H9 (cell line): ENCODE measurements at regions not wholly inside any gene's neighbourhood (a gene's known extent, or its start where the extent isn't known, plus 50 kb on each side); places are given as distances from the start of the nearest gene placed in this dataset.

Experiments
- DNase-seq: peaks from one replicate; pipeline ENCODE4 v3.0.0-alpha.2; 2017
- H2AFZ ChIP-seq: one replicate; pipeline ENCODE4 v1.6.1; 2013; ENCODE audit warnings: mild to moderate bottlenecking, low read length, control low read depth, moderate library complexity
- H2AK5ac ChIP-seq: 2 replicates; pipeline ENCODE4 v1.6.1; 2013; ENCODE audit warnings: low read length, control low read depth, mixed read lengths; ENCODE audit not compliant: insufficient read length
- H2BK120ac ChIP-seq: one replicate; pipeline ENCODE4 v1.6.1; 2013; ENCODE audit warnings: low read depth, mild to moderate bottlenecking, low read length, control low read depth, inconsistent platforms; ENCODE audit not compliant: poor library complexity, severe bottlenecking
- H2BK12ac ChIP-seq: 2 replicates; pipeline ENCODE4 v1.6.1; 2013; ENCODE audit warnings: low read length, control low read depth, mixed read lengths, low read depth; ENCODE audit not compliant: insufficient read length
- H2BK15ac ChIP-seq: 2 replicates; pipeline ENCODE4 v1.6.1; 2013; ENCODE audit warnings: low read depth, low read length, control low read depth
- H2BK20ac ChIP-seq: one replicate; pipeline ENCODE4 v1.6.1; 2013; ENCODE audit warnings: low read depth, mild to moderate bottlenecking, low read length, control low read depth, inconsistent platforms; ENCODE audit not compliant: poor library complexity, severe bottlenecking
- H2BK5ac ChIP-seq: 2 replicates; pipeline ENCODE4 v1.6.1; 2013; ENCODE audit warnings: low read length, control low read depth, mixed read lengths; ENCODE audit not compliant: insufficient read length
- H3K14ac ChIP-seq: 2 replicates; pipeline ENCODE4 v1.6.1; 2013; ENCODE audit warnings: low read length, control low read depth; ENCODE audit not compliant: insufficient read depth
- H3K18ac ChIP-seq: 2 replicates; pipeline ENCODE4 v1.6.1; 2013; ENCODE audit warnings: low read depth, mild to moderate bottlenecking, mixed read lengths, low read length, control low read depth; ENCODE audit not compliant: insufficient read length
- H3K23ac ChIP-seq: 2 replicates; pipeline ENCODE4 v1.6.1; 2013; ENCODE audit warnings: low read length, control low read depth, mixed read lengths, low read depth; ENCODE audit not compliant: insufficient read length
- H3K23me2 ChIP-seq: 2 replicates; pipeline ENCODE4 v1.6.1; 2013; ENCODE audit warnings: low read depth, mild to moderate bottlenecking, mixed read lengths, low read length, control low read depth; ENCODE audit not compliant: insufficient read length, poor library complexity, severe bottlenecking
- H3K27ac ChIP-seq: 2 replicates; pipeline ENCODE4 v1.5.1; 2013; ENCODE audit warnings: low read length, control low read depth, mixed read lengths, low read depth; ENCODE audit not compliant: insufficient read length
- H3K27me3 ChIP-seq: 2 replicates; pipeline ENCODE4 v1.6.1; 2013; ENCODE audit warnings: low read length, control low read depth, inconsistent platforms; ENCODE audit not compliant: insufficient read depth
- H3K4ac ChIP-seq: 2 replicates; pipeline ENCODE4 v1.6.1; 2013; ENCODE audit warnings: low read depth, mild to moderate bottlenecking, control low read depth, inconsistent platforms, low read length, moderate library complexity
- H3K4me1 ChIP-seq: 2 replicates; pipeline ENCODE4 v1.6.1; 2013; ENCODE audit warnings: low read length, control low read depth, inconsistent platforms; ENCODE audit not compliant: insufficient read depth
- H3K4me2 ChIP-seq: 2 replicates; pipeline ENCODE4 v1.6.1; 2013; ENCODE audit warnings: low read length, control low read depth, mixed read lengths; ENCODE audit not compliant: insufficient read length, insufficient read depth
- H3K56ac ChIP-seq: 2 replicates; pipeline ENCODE4 v1.6.1; 2013; ENCODE audit warnings: low read depth, mild to moderate bottlenecking, mixed read lengths, low read length, control low read depth; ENCODE audit not compliant: insufficient read length
- H3K79me1 ChIP-seq: 2 replicates; pipeline ENCODE4 v1.6.1; 2013; ENCODE audit warnings: low read depth, mild to moderate bottlenecking, moderate library complexity, low read length, control low read depth, inconsistent platforms; ENCODE audit not compliant: insufficient read depth, poor library complexity, severe bottlenecking
- H3K79me2 ChIP-seq: 2 replicates; pipeline ENCODE4 v1.6.1; 2013; ENCODE audit warnings: low read length, control low read depth, inconsistent platforms; ENCODE audit not compliant: insufficient read depth
- H3K9ac ChIP-seq: 2 replicates; pipeline ENCODE4 v1.6.1; 2013; ENCODE audit warnings: low read length, control low read depth, mixed read lengths; ENCODE audit not compliant: insufficient read length; ENCODE audit errors: extremely low read depth
- H3K9me3 ChIP-seq: one replicate; pipeline ENCODE4 v1.6.1; 2013; ENCODE audit warnings: low read depth, low read length, inconsistent platforms; ENCODE audit not compliant: control insufficient read depth
- H3T11ph ChIP-seq: one replicate; pipeline ENCODE4 v1.6.1; 2013; ENCODE audit warnings: mild to moderate bottlenecking, low read length, control low read depth, inconsistent platforms
- H4K20me1 ChIP-seq: one replicate; pipeline ENCODE4 v1.6.1; 2013; ENCODE audit not compliant: control insufficient read depth, insufficient read length, insufficient read depth
- H4K5ac ChIP-seq: 2 replicates; pipeline ENCODE4 v1.6.1; 2013; ENCODE audit warnings: low read depth, mild to moderate bottlenecking, mixed read lengths, low read length, control low read depth; ENCODE audit not compliant: insufficient read length
- H4K8ac ChIP-seq: replicated peaks from 2 replicates; pipeline ENCODE4 v1.6.1; 2013; ENCODE audit warnings: low read length, control low read depth, mixed read lengths, low read depth; ENCODE audit not compliant: insufficient read length
- H4K91ac ChIP-seq: 2 replicates; pipeline ENCODE4 v1.6.1; 2013; ENCODE audit warnings: low read depth, mild to moderate bottlenecking, moderate library complexity, mixed read lengths, low read length, control low read depth; ENCODE audit not compliant: insufficient read length
- H3K27ac Mint-ChIP-seq, 3 experiments: 2 replicates in 2 of 3; 3 replicates in 1 of 3; pipeline ENCODE4 v1.8.0; 2020 to 2021; ENCODE audit warnings: mixed read lengths in 3 of 3, mild to moderate bottlenecking in 1 of 3, moderate library complexity in 1 of 3
- H3K27me3 Mint-ChIP-seq: 2 replicates; pipeline ENCODE4 v1.8.0; 2021; ENCODE audit warnings: low read depth, mild to moderate bottlenecking, moderate library complexity, mixed read lengths
- H3K36me3 Mint-ChIP-seq, 3 experiments: 2 replicates in 2 of 3; 3 replicates in 1 of 3; pipeline ENCODE4 v1.8.0; 2020 to 2021; ENCODE audit warnings: low read depth in 3 of 3, mixed read lengths in 3 of 3; ENCODE audit not compliant: insufficient read depth in 1 of 3
- H3K4me1 Mint-ChIP-seq, 2 experiments: 2 replicates each; pipeline ENCODE4 v1.8.0; 2020; ENCODE audit warnings: mixed read lengths in 2 of 2
- H3K4me3 Mint-ChIP-seq, 2 experiments: 2 replicates in 1 of 2; 3 replicates in 1 of 2; pipeline ENCODE4 v1.8.0; 2020 to 2021; ENCODE audit warnings: mild to moderate bottlenecking in 2 of 2, mixed read lengths in 2 of 2, moderate library complexity in 1 of 2
- H3K9me3 Mint-ChIP-seq, 2 experiments: 2 replicates in 1 of 2; 3 replicates in 1 of 2; pipeline ENCODE4 v1.8.0; 2020; ENCODE audit warnings: mild to moderate bottlenecking in 2 of 2, mixed read lengths in 2 of 2, moderate library complexity in 1 of 2
- CTCF ChIP-seq: fragments of 200-600 bp; sonication (generic); conservative IDR thresholded peaks from 3 replicates; pipeline ENCODE4 v1.8.0; 2021; ENCODE audit warnings: antibody characterized with exemption, mild to moderate bottlenecking

DNA sequence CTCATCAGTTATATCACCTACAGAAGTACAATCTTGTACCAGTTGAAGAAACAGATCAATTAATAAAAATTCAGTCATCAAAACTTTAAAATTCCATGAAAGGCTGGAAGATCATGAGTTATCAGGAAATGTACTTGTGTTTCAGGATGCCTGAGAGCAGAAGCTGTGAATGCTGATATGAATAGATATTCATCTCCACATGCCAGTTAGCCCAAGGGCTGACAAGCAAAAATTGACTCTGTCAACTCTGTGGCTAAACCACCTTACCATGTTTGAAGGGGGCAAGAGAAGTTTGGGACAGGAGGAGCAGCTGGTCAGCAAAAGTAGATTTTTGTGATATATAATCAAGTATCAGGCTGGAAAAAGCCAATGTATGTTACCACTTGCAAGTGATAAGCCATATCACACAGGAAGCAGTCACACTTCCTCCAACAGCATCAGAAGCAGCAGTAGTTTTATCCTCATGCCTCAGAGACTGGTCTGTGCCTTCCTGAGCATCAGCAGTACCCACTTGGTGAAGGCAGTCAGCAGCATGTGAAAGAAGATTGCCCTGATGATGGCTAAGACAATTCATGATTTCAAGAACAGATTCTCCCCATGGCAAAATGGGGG lies 328.2 kb upstream of the CNTNAP5 start:
- H3K9me3 Mint-ChIP-seq = no peaks in the 10 kb centered on the region

More for the DNA sequence above, 328.2 kb upstream of the CNTNAP5 start:
- no peak overlapping the region for H3K23ac ChIP-seq
- H3K27me3 Mint-ChIP-seq = no peaks in the 10 kb centered on the region
- no peaks in the 10 kb centered on the region for H3K23me2 ChIP-seq
- no peak overlapping the region for H3K4me3 Mint-ChIP-seq
- H4K5ac ChIP-seq = no peak overlapping the region
- H2BK12ac ChIP-seq = no peak overlapping the region
- H3K4me1 ChIP-seq = no peaks in the 10 kb centered on the region; the same call in 1 of the 2 replicates
- no peak overlapping the region for H3K27ac Mint-ChIP-seq
- H3K4me2 ChIP-seq = no peak overlapping the region
- H2BK20ac ChIP-seq = no peak overlapping the region
- H4K20me1 ChIP-seq = no peaks in the 10 kb centered on the region
- H3K9ac ChIP-seq = no peak overlapping the region
- H4K91ac ChIP-seq = no peak overlapping the region
- DNase-seq = no peak
- H3K36me3 Mint-ChIP-seq = no peaks in the 10 kb centered on the region
- no peaks in the 10 kb centered on the region for H3K79me2 ChIP-seq
- H2AFZ ChIP-seq = no peak overlapping the region
- H3K27me3 ChIP-seq = no peaks in the 10 kb centered on the region
- no peak overlapping the region for H3K56ac ChIP-seq
- no peak overlapping the region for H3K18ac ChIP-seq
- H3K27ac ChIP-seq = no peak overlapping the region
- TF ChIP-seq CTCF = no peak
- H3T11ph ChIP-seq = no peak overlapping the region
- H2BK15ac ChIP-seq = no peak overlapping the region
- H2AK5ac ChIP-seq = no peak overlapping the region
- H2BK120ac ChIP-seq = no peak overlapping the region
- H3K4me1 Mint-ChIP-seq = peaks cover 10 to 11% of the 10 kb centered on the region in 2 experiments
- H2BK5ac ChIP-seq = no peak overlapping the region
- no peak overlapping the region for H3K14ac ChIP-seq
- no peaks in the 10 kb centered on the region for H3K9me3 ChIP-seq
- no peak overlapping the region for H4K8ac ChIP-seq
- H3K79me1 ChIP-seq = no peaks in the 10 kb centered on the region
- H3K4ac ChIP-seq = no peak overlapping the region
